ENCODE measurements at regions not wholly inside any gene's neighbourhood (a gene's known extent, or its start where the extent isn't known, plus 50 kb on each side); places are given as distances from the start of the nearest gene placed in this dataset.

- no peak for TF ChIP-seq CTCF (IDR thresholded peaks at IDR 0.05)
- Mint-ChIP-seq H3K27ac (ENCODE audit: unreplicated experiment) (peak overlapping the region; percentile 83), H3K4me3 (ENCODE audit: unreplicated experiment) (no peak overlapping the region), H3K36me3 (ENCODE audit: low read depth) (peaks cover 2% of the 10 kb centered on the region), H3K9me3 (ENCODE audit: low read depth) (peaks cover 4% of the 10 kb centered on the region), H3K27me3 (ENCODE audit: low read depth) (peaks cover 2% of the 10 kb centered on the region), H3K4me1 (ENCODE audit: low read depth) (peaks cover 25% of the 10 kb centered on the region)
- DNase-seq (ENCODE audit: low spot score) = no peak
Measured at GRCh38 chr2:122236152-122236874, 480.9 kb downstream of the TSN start.

- peak overlapping the region; percentile 6 for H3K27ac Mint-ChIP-seq (ENCODE audit: unreplicated experiment)
- H3K4me3 Mint-ChIP-seq (ENCODE audit: unreplicated experiment) = no peak overlapping the region
- H3K27me3 Mint-ChIP-seq (ENCODE audit: low read depth) = peaks cover 5% of the 10 kb centered on the region
- H3K4me1 Mint-ChIP-seq (ENCODE audit: low read depth) = peaks cover 25% of the 10 kb centered on the region
- peaks cover 4% of the 10 kb centered on the region for H3K9me3 Mint-ChIP-seq (ENCODE audit: low read depth)
- TF ChIP-seq CTCF (IDR thresholded peaks at IDR 0.05) = no peak
- no peak for DNase-seq (ENCODE audit: low spot score)
- peaks cover 2% of the 10 kb centered on the region for H3K36me3 Mint-ChIP-seq (ENCODE audit: low read depth)
Measured at GRCh38 chr2:122236925-122237324, 481.5 kb downstream of the TSN start.

- no peak for DNase-seq (ENCODE audit: low spot score)
- H3K27me3 Mint-ChIP-seq (ENCODE audit: low read depth) = peaks cover 5% of the 10 kb centered on the region
- H3K9me3 Mint-ChIP-seq (ENCODE audit: low read depth) = peaks cover 4% of the 10 kb centered on the region
- peaks cover 2% of the 10 kb centered on the region for H3K36me3 Mint-ChIP-seq (ENCODE audit: low read depth)
- no peak overlapping the region for H3K4me3 Mint-ChIP-seq (ENCODE audit: unreplicated experiment)
- peaks cover 25% of the 10 kb centered on the region for H3K4me1 Mint-ChIP-seq (ENCODE audit: low read depth)
- H3K27ac Mint-ChIP-seq (ENCODE audit: unreplicated experiment) = no peak overlapping the region
- no peak for TF ChIP-seq CTCF (IDR thresholded peaks at IDR 0.05)
Measured at GRCh38 chr2:122237450-122237849, 482.0 kb downstream of the TSN start.

- H3K27me3 Mint-ChIP-seq (ENCODE audit: low read depth) = peaks cover 5% of the 10 kb centered on the region
- no peak overlapping the region for H3K27ac Mint-ChIP-seq (ENCODE audit: unreplicated experiment)
- H3K9me3 Mint-ChIP-seq (ENCODE audit: low read depth) = peaks cover 4% of the 10 kb centered on the region
- H3K4me3 Mint-ChIP-seq (ENCODE audit: unreplicated experiment) = no peak overlapping the region
- peaks cover 2% of the 10 kb centered on the region for H3K36me3 Mint-ChIP-seq (ENCODE audit: low read depth)
- peaks cover 25% of the 10 kb centered on the region for H3K4me1 Mint-ChIP-seq (ENCODE audit: low read depth)
- no peak for DNase-seq (ENCODE audit: low spot score)
- no peak for TF ChIP-seq CTCF (IDR thresholded peaks at IDR 0.05)
Measured at GRCh38 chr2:122238006-122238559, 482.6 kb downstream of the TSN start.

GRCh38 chr2:122239440-122239839 is 484.0 kb downstream of the TSN start:
- DNase-seq (ENCODE audit: low spot score) = no peak
- Mint-ChIP-seq H3K27ac (ENCODE audit: unreplicated experiment) (no peak overlapping the region), H3K4me1 (ENCODE audit: low read depth) (peaks cover 25% of the 10 kb centered on the region), H3K4me3 (ENCODE audit: unreplicated experiment) (no peak overlapping the region), H3K36me3 (ENCODE audit: low read depth) (peaks cover 2% of the 10 kb centered on the region), H3K9me3 (ENCODE audit: low read depth) (peaks cover 4% of the 10 kb centered on the region), H3K27me3 (ENCODE audit: low read depth) (peaks cover 5% of the 10 kb centered on the region)
- no peak for TF ChIP-seq CTCF (IDR thresholded peaks at IDR 0.05)

Data from chondrocyte (in vitro differentiated cells).